H1 (cell line): ENCODE measurements at regions not wholly inside any gene's neighbourhood (a gene's known extent, or its start where the extent isn't known, plus 50 kb on each side); places are given as distances from the start of the nearest gene placed in this dataset.

Experiments used
- CTCF ChIA-PET: fragments of 300-600 bp; sonication (Branson Sonifier 250); formaldehyde crosslinking; loops from one replicate; lab custom pipeline; 2021; ENCODE audit not compliant: partially characterized antibody; lab: Charles Lee
- POLR2A ChIA-PET: fragments of 300-600 bp; sonication (Branson Sonifier 250); formaldehyde crosslinking; loops from one replicate; lab custom pipeline; 2021; ENCODE audit warnings: inconsistent platforms; ENCODE audit not compliant: partially characterized antibody; lab: Charles Lee
- DNase-seq, 2 experiments: peaks; one replicate each; pipeline versions ENCODE4 v3.0.0 to v3.0.0-alpha.2; 2010 to 2022; ENCODE audit warnings: low spot score in 2 of 2, low read depth in 1 of 2, mixed read lengths in 1 of 2
- FAIRE-seq: peaks from 2 replicates; lab custom pipeline; 2011; peaks lifted over from hg19 to GRCh38; lab: Jason Lieb, UNC
- H2AFZ ChIP-seq: 2 replicates; pipeline ENCODE4 v1.8.1; 2012; ENCODE audit warnings: low read length, inconsistent platforms
- H2AK5ac ChIP-seq: 2 replicates; pipeline ENCODE4 v1.6.1; 2013; ENCODE audit warnings: low read depth, low read length
- H2BK120ac ChIP-seq: replicated peaks from 2 replicates; pipeline ENCODE3; 2013; ENCODE audit warnings: low read depth, low read length, inconsistent platforms
- H2BK12ac ChIP-seq: 2 replicates; pipeline ENCODE4 v1.6.1; 2013; ENCODE audit warnings: low read depth, low read length
- H2BK15ac ChIP-seq: 2 replicates; pipeline ENCODE4 v1.6.1; 2013; ENCODE audit warnings: low read length
- H2BK20ac ChIP-seq: 2 replicates; pipeline ENCODE4 v1.6.1; 2013; ENCODE audit warnings: low read length
- H2BK5ac ChIP-seq: 2 replicates; pipeline ENCODE4 v1.6.1; 2013; ENCODE audit warnings: low read depth, low read length
- H3K14ac ChIP-seq: 2 replicates; pipeline ENCODE4 v1.6.1; 2013; ENCODE audit warnings: inconsistent platforms; ENCODE audit not compliant: insufficient read length
- H3K18ac ChIP-seq: 2 replicates; pipeline ENCODE4 v1.6.1; 2013; ENCODE audit warnings: low read length; ENCODE audit errors: extremely low read depth
- H3K23ac ChIP-seq: 2 replicates; pipeline ENCODE4 v1.6.1; 2013; ENCODE audit warnings: inconsistent platforms; ENCODE audit not compliant: insufficient read length
- H3K23me2 ChIP-seq: 2 replicates; pipeline ENCODE4 v1.6.1; 2013; ENCODE audit warnings: low read depth, low read length
- H3K27ac ChIP-seq: 2 replicates; pipeline ENCODE4 v1.6.1; 2011; ENCODE audit warnings: low read depth, low read length, inconsistent platforms
- H3K27me3 ChIP-seq, 4 experiments: replicated peaks in 1 of 4; 1 replicate in 1 of 4; 2 replicates in 3 of 4; pipeline versions ENCODE4 v1.6.1 to v1.8.1; 2011 to 2013; ENCODE audit warnings: low read length in 3 of 4, mild to moderate bottlenecking in 3 of 4, inconsistent platforms in 2 of 4, mixed read lengths in 2 of 4, moderate library complexity in 1 of 4; ENCODE audit not compliant: control insufficient read depth in 3 of 4, insufficient read depth in 3 of 4; ENCODE audit errors: extremely low read depth in 1 of 4
- H3K36me3 ChIP-seq, 4 experiments: 2 replicates each; pipeline versions ENCODE4 v1.6.1 to v1.8.1; 2011 to 2013; ENCODE audit warnings: mild to moderate bottlenecking in 4 of 4, low read length in 3 of 4, moderate library complexity in 2 of 4, control low read depth in 1 of 4, inconsistent platforms in 1 of 4; ENCODE audit not compliant: insufficient read depth in 4 of 4, control insufficient read depth in 2 of 4
- H3K4ac ChIP-seq: replicated peaks from 2 replicates; pipeline ENCODE3; 2013; ENCODE audit warnings: low read length, low read depth, mixed read lengths, inconsistent platforms; ENCODE audit not compliant: insufficient read length
- H3K4me1 ChIP-seq, 4 experiments: replicated peaks in 1 of 4; 1 replicate in 1 of 4; 2 replicates in 3 of 4; pipeline versions ENCODE4 v1.6.1 to v1.8.1; 2011 to 2013; ENCODE audit warnings: low read length in 3 of 4, inconsistent platforms in 2 of 4, mixed read lengths in 1 of 4; ENCODE audit not compliant: insufficient read depth in 4 of 4, control insufficient read depth in 3 of 4
- H3K4me2 ChIP-seq, 2 experiments: 2 replicates each; pipeline versions ENCODE4 v1.6.1 to v1.8.1; 2011 to 2013; ENCODE audit warnings: low read depth in 2 of 2, low read length in 2 of 2, control low read depth in 1 of 2, inconsistent platforms in 1 of 2, mild to moderate bottlenecking in 1 of 2; ENCODE audit not compliant: insufficient read depth in 1 of 2
- H3K4me3 ChIP-seq, 4 experiments: fragments of 200-600, 300-600 bp in 1 of 4; sonication (generic), shearing (Covaris generic), sonication (Bioruptor Twin) in 1 of 4; 2 replicates each; pipeline versions ENCODE4 v1.5.1 to v1.8.1; 2011 to 2016; ENCODE audit warnings: low read length in 4 of 4, low read depth in 3 of 4, control low read depth in 2 of 4, inconsistent platforms in 2 of 4, mild to moderate bottlenecking in 2 of 4, mixed read lengths in 1 of 4, moderate library complexity in 1 of 4; ENCODE audit not compliant: insufficient read depth in 2 of 4; ENCODE audit errors: extremely low read depth in 1 of 4
- H3K56ac ChIP-seq: replicated peaks from 2 replicates; pipeline ENCODE3; 2013; ENCODE audit warnings: low read depth, mild to moderate bottlenecking, mixed read lengths, low read length, inconsistent platforms; ENCODE audit not compliant: insufficient read length
- H3K79me1 ChIP-seq: 2 replicates; pipeline ENCODE4 v1.6.1; 2013; ENCODE audit warnings: low read depth, low read length, control low read depth
- H3K79me2 ChIP-seq, 2 experiments: 2 replicates each; pipeline versions ENCODE4 v1.6.1 to v1.8.1; 2012 to 2013; ENCODE audit warnings: low read length in 2 of 2, mild to moderate bottlenecking in 2 of 2, inconsistent platforms in 1 of 2; ENCODE audit not compliant: insufficient read depth in 2 of 2, control insufficient read depth in 1 of 2
- H3K9ac ChIP-seq, 4 experiments: replicated peaks in 1 of 4; 1 replicate in 1 of 4; 2 replicates in 3 of 4; pipeline versions ENCODE4 v1.6.1 to v1.8.1; 2011 to 2013; ENCODE audit warnings: low read depth in 3 of 4, low read length in 3 of 4, control low read depth in 2 of 4, mild to moderate bottlenecking in 2 of 4, moderate library complexity in 2 of 4, inconsistent platforms in 1 of 4; ENCODE audit errors: extremely low read depth in 1 of 4
- H3K9me3 ChIP-seq, 2 experiments: 2 replicates each; pipeline versions ENCODE4 v1.6.1 to v1.8.1; 2012 to 2013; ENCODE audit warnings: mild to moderate bottlenecking in 2 of 2, moderate library complexity in 2 of 2, control low read depth in 1 of 2, inconsistent platforms in 1 of 2, low read depth in 1 of 2, low read length in 1 of 2, mixed read lengths in 1 of 2; ENCODE audit not compliant: insufficient read depth in 2 of 2
- H4K20me1 ChIP-seq, 2 experiments: replicated peaks in 1 of 2; 2 replicates each; pipeline versions ENCODE3 to v1.8.1; 2011 to 2013; ENCODE audit warnings: inconsistent platforms in 2 of 2, low read length in 2 of 2, mild to moderate bottlenecking in 1 of 2; ENCODE audit not compliant: insufficient read depth in 2 of 2, control insufficient read depth in 1 of 2
- H4K5ac ChIP-seq: 2 replicates; pipeline ENCODE4 v1.6.1; 2013; ENCODE audit warnings: low read length, low read depth, mixed read lengths, inconsistent platforms; ENCODE audit not compliant: insufficient read length
- H4K8ac ChIP-seq: 2 replicates; pipeline ENCODE4 v1.8.0; 2013; ENCODE audit warnings: mild to moderate bottlenecking, moderate library complexity, low read length, inconsistent platforms; ENCODE audit not compliant: insufficient read depth; ENCODE audit errors: extremely low read depth
- H4K91ac ChIP-seq: replicated peaks from 2 replicates; pipeline ENCODE3; 2013; ENCODE audit warnings: low read length, mixed read lengths, inconsistent platforms; ENCODE audit not compliant: insufficient read length
- ATF2 ChIP-seq: IDR thresholded peaks from 2 replicates; pipeline ENCODE4 v1.6.1; 2012; ENCODE audit warnings: low read length, inconsistent platforms
- CHD1 ChIP-seq: IDR thresholded peaks from 2 replicates; pipeline ENCODE4 v1.6.1; 2012; ENCODE audit warnings: low read depth, low read length, improper control_type of control experiment
- CTBP2 ChIP-seq: IDR thresholded peaks from 2 replicates; pipeline ENCODE4 v1.7.0; 2011; ENCODE audit warnings: borderline replicate concordance, mild to moderate bottlenecking, moderate library complexity, mixed read lengths, low read length; ENCODE audit not compliant: insufficient read depth, insufficient read length
- WGBS, 2 experiments: shearing (Covaris generic) in 1 of 2; methylation state at CpG; one replicate each; pipeline versions ENCODE4 v1.1.6 to v1.1.7; 2013 to 2015; ENCODE audit warnings: low lambda C conversion rate in 2 of 2, mixed read lengths in 2 of 2, inconsistent platforms in 1 of 2, low coverage in 1 of 2, missing lambda C conversion rate in 1 of 2; ENCODE audit not compliant: insufficient replicate concordance in 2 of 2, insufficient coverage in 1 of 2, insufficient read length in 1 of 2; ENCODE audit errors: extremely low coverage in 1 of 2, missing lambda C conversion rate in 1 of 2; 5-methylcytosine and 5-hydroxymethylcytosine counted together

- Histone ChIP-seq H3K4me1 (no peaks in the 10 kb centered on the region), H3K4me3 (no peak overlapping the region), H3K79me1 (no peaks in the 10 kb centered on the region), H2AFZ (no peak overlapping the region), H3K27ac (no peak overlapping the region), H2AK5ac (no peak overlapping the region), H3K27me3 (no peaks in the 10 kb centered on the region), H4K8ac (no peak overlapping the region), H3K18ac (no peak overlapping the region), H3K23me2 (no peaks in the 10 kb centered on the region), H2BK5ac (no peak overlapping the region), H4K5ac (no peak overlapping the region), H4K20me1 (no peaks in the 10 kb centered on the region), H2BK20ac (no peak overlapping the region), H3K23ac (no peak overlapping the region), H3K79me2 (no peaks in the 10 kb centered on the region), H4K91ac (no peak overlapping the region), H3K4ac (no peak overlapping the region), H3K4me2 (no peak overlapping the region), H3K9me3 (no peaks in the 10 kb centered on the region), H2BK12ac (no peak overlapping the region), H3K9ac (no peak overlapping the region), H3K56ac (no peak overlapping the region), H2BK15ac (no peak overlapping the region), H3K14ac (no peak overlapping the region), H3K36me3 (no peaks in the 10 kb centered on the region; a peak in 1 of 8 replicates), H2BK120ac (no peak overlapping the region)
- FAIRE-seq, result no peak
- ChIA-PET CTCF (no interaction called here), POLR2A (no interaction called here)
- DNase-seq, result no peak
- WGBS, 2 experiments, result 91% methylated on average over 3 of the region's 3 CpGs; no CpG with 5 or more reads in 1 of the 2 experiments
- TF ChIP-seq ATF2, result no peak
- no peak for TF ChIP-seq CHD1
- no peak for TF ChIP-seq CTBP2
Measured at GRCh38 chr14:35174342-35174741, 52.0 kb downstream of the PRORP start.
